Suprapubic skin (tissue), 4 donors: ENCODE measurements at regions not wholly inside any gene's neighbourhood (a gene's known extent, or its start where the extent isn't known, plus 50 kb on each side); places are given as distances from the start of the nearest gene placed in this dataset.

Experiments used
- POLR2A ChIP-seq, 2 donors: fragments of 450-650 bp; IDR thresholded peaks; one replicate each; pipeline ENCODE4 v1.6.1; 2017; ENCODE audit warnings: antibody characterized with exemption in 2 of 2, mild to moderate bottlenecking in 2 of 2, moderate library complexity in 2 of 2
- POLR2AphosphoS5 ChIP-seq, 3 donors: sonication (generic); formaldehyde crosslinking; IDR thresholded peaks; one replicate each; pipeline ENCODE4 v1.6.1; 2017; ENCODE audit warnings: antibody characterized with exemption in 3 of 3
- TF ChIP-seq, protein P1 (sequence below), 2 donors: fragments of 200-600 bp in 1 of 2; fragments of 450-650 bp in 1 of 2; sonication (generic) in 1 of 2; IDR thresholded peaks; one replicate each; pipeline ENCODE4 v1.5.1; 2016 to 2019; ENCODE audit warnings: antibody characterized with exemption in 2 of 2, mild to moderate bottlenecking in 1 of 2, moderate library complexity in 1 of 2

DNA sequence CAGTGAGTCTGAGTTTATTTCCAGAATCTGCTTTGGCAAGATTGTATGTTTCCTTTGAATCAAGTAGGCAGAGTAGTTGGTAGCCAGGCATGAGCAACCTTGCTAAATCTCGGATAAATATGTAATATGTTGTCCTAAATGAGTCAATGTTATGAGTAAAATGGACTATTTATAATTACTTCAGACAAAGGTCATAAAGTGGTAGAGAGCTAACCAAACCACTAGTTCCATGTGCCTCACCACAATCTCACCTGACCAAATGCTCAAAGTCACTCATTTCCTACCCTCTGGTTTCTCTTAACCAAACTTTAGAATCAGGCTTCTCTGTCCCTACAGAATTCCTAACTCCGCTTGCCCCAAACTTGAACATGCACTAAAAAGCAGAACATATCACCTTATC is 261.2 kb upstream of the FSIP2 start:
- TF ChIP-seq, protein P1, sequence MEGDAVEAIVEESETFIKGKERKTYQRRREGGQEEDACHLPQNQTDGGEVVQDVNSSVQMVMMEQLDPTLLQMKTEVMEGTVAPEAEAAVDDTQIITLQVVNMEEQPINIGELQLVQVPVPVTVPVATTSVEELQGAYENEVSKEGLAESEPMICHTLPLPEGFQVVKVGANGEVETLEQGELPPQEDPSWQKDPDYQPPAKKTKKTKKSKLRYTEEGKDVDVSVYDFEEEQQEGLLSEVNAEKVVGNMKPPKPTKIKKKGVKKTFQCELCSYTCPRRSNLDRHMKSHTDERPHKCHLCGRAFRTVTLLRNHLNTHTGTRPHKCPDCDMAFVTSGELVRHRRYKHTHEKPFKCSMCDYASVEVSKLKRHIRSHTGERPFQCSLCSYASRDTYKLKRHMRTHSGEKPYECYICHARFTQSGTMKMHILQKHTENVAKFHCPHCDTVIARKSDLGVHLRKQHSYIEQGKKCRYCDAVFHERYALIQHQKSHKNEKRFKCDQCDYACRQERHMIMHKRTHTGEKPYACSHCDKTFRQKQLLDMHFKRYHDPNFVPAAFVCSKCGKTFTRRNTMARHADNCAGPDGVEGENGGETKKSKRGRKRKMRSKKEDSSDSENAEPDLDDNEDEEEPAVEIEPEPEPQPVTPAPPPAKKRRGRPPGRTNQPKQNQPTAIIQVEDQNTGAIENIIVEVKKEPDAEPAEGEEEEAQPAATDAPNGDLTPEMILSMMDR (IDR thresholded peaks at IDR 0.05), result no peak
- TF ChIP-seq POLR2A (IDR thresholded peaks at IDR 0.05), result no peak
- no peak for TF ChIP-seq POLR2AphosphoS5 (IDR thresholded peaks at IDR 0.05)
